H1 (cell line): ENCODE measurements at regions not wholly inside any gene's neighbourhood (a gene's known extent, or its start where the extent isn't known, plus 50 kb on each side); places are given as distances from the start of the nearest gene placed in this dataset.

Experiments used
- ATF3 ChIP-seq: IDR thresholded peaks from 2 replicates; pipeline ENCODE4 v1.6.1; 2011; ENCODE audit warnings: low read depth, mild to moderate bottlenecking, low read length; ENCODE audit not compliant: insufficient read depth
- KDM4A ChIP-seq: IDR thresholded peaks from one replicate; pipeline ENCODE4 v1.7.1; 2012; ENCODE audit warnings: low read depth, mild to moderate bottlenecking, moderate library complexity, low read length, inconsistent platforms; ENCODE audit not compliant: severe bottlenecking
- NANOG ChIP-seq: IDR thresholded peaks from 2 replicates; pipeline ENCODE4 v1.6.1; 2011; ENCODE audit warnings: low read length, low read depth, mild to moderate bottlenecking, inconsistent platforms; ENCODE audit not compliant: insufficient read depth, poor library complexity, severe bottlenecking

- TF ChIP-seq NANOG = no peak
- TF ChIP-seq ATF3 = no peak
- no peak for TF ChIP-seq KDM4A
Observed at GRCh38 chr2:42947809-42948600, 155.6 kb upstream of the HAAO start (continued).
